ENCODE measurements at regions not wholly inside any gene's neighbourhood (a gene's known extent, or its start where the extent isn't known, plus 50 kb on each side); places are given as distances from the start of the nearest gene placed in this dataset.

DNA sequence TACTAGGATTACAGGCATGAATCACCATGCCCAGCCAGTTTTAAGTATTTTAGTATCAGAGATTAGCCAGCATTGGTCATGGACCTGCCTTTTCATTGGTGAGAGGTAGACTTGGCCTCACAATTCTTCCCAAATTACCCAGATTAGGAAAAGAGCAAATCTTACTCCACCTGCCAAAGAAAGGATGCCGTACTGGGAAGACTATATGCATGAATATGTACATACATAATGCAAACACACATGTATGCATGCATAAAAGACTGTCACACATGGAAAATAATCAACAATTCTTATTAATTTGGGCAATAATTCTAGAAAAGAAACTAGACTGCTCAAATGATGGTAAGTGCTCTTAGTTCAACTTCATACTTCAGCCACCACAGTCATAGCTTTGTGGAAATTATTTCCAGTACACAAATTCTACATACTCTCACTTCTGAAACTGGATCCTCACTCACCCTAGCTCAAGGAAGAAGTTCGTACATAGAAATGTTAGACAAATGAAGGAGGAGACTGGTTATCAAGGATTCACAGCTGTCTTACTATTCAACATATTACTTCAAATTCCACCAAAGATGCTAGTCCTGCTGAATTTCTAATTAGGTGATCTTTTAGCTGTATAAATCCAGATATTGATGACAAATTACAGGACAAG is 73.7 kb downstream of the MINAR2 start:
- in situ Hi-C loops (cut with HindIII; ENCODE audit: low pct_unique_long_range_greater_than_20kb, low sequenced_read_pairs), result no loop called here
- no peak for DNase-seq (ENCODE audit: low read depth)

DNA sequence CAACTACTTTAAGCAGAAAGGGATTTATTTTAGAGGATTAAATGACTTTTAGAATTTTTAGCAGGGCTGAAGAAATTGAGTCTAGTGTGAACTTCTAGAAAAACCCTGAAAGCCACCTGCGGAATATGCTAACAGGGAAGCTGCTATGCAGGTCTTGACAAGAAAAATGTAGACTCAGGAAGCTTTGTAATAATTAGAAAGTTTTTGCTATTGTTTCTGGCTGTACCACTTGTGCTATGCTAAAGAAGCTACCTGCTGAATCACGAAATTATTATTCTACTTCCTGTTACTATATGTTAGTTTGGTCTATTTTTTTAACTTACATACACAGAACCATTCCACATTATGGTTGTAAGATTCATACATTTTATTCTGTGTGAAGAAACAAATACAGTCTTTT is 74.0 kb upstream of the CHSY3 start:
- no peak for DNase-seq (ENCODE audit: low read depth)
- in situ Hi-C loops (cut with HindIII; ENCODE audit: low pct_unique_long_range_greater_than_20kb, low sequenced_read_pairs), result no loop called here

DNA sequence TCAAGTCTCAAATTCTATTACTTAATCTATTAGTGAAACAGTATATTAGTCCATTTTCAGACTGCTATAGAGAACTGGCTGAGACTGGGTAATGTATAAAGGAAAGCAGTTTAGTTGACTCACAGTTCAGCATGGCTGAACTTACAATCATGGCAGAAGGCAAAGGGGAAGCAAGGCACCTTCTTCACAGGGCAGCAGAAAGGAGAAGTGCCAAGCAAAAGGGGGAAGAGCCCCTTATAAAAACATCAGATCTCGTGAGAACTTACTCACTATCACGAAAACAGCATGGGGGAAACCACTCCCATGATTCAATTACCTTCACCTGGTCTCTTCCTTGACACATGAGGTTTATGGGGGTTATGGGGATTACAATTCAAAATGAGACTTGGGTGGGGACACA is 67.9 kb upstream of the CHSY3 start:
- in situ Hi-C loops (cut with HindIII; ENCODE audit: low pct_unique_long_range_greater_than_20kb, low sequenced_read_pairs), result no loop called here
- no peak for DNase-seq (ENCODE audit: low read depth)

- DNase-seq (ENCODE audit: low read depth), result no peak
- in situ Hi-C loops (cut with HindIII; ENCODE audit: low pct_unique_long_range_greater_than_20kb, low sequenced_read_pairs), result no loop called here
Observed at GRCh38 chr5:129844764-129845163, 59.5 kb upstream of the CHSY3 start.

DNA sequence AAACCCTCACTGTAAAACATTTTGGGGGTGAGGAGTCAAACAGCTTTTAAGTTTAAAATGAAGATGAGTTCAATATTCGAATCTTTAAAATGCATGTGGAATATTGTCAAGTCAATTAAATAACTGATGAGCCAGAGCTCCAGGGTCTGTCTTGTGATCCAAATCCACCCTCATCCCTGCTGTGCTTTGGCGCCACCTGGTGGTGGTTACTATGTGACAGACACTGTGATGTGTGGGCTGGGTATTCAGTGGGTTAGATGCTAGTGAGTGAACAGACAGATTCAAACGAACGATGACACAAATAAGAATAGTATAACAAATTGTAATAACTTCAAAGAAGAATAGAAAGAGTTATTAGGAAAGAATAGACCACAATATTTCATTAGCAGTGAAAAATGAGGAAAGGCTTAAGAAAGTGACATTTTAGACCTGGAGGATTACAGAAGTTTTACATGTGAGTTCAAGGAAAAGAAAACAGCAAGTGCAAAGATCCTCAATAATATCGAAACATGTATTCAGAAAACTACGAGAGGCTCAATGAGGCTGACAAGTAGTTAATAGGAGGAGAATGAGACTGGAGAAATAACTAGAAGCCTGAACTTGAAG is 51.4 kb upstream of the CHSY3 start:
- peak; percentile 38 for DNase-seq (ENCODE audit: low read depth)

GRCh38 chr5:129853588-129853987 is 50.7 kb upstream of the CHSY3 start:
- in situ Hi-C loops (cut with HindIII; ENCODE audit: low pct_unique_long_range_greater_than_20kb, low sequenced_read_pairs), result no loop called here
- DNase-seq (ENCODE audit: low read depth), result no peak

More for the DNA sequence above, 51.4 kb upstream of the CHSY3 start:
- in situ Hi-C loops (cut with HindIII; ENCODE audit: low pct_unique_long_range_greater_than_20kb, low sequenced_read_pairs), result no loop called here

Data from Caki2 (cell line).